ENCODE measurements at regions not wholly inside any gene's neighbourhood (a gene's known extent, or its start where the extent isn't known, plus 50 kb on each side); places are given as distances from the start of the nearest gene placed in this dataset.

DNA sequence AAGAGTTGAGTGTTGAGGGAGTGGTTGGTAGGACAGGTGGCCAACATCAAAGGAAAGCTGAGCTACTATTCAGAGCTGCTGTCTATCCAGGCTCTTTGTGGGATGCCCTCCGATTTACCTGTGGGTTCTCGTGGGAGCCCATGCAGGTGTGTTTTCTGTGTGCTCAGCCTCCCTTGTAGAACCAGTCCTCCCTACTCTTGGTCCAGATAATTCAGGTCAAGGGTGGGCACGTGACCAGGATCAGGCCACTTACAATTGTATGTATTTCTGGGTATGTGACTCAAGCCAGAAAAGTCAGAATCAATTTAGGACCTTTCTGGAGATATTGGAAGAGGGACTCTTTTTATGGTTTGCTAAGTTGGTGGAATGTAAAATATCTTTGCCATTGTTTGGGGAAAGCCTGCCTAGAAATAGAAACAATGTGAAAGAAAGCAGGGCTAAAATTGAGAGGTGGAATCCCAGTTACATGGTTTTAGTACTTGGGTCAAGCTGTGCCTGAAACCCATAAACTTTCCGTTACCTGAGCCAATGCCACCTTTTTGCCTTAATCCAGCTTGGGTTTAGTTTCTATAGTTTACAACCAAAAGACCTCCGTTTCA, 93.2 kb downstream of the PDCL3 start:
- DNase-seq (ENCODE audit: low spot score) = no peak
- intact Hi-C loops (cut with DNase I) = no loop called here

GRCh38 chr2:100658017-100658416, 95.2 kb downstream of the PDCL3 start:
- intact Hi-C loops (cut with DNase I) = no loop called here
- DNase-seq (ENCODE audit: low spot score) = no peak

GRCh38 chr2:100660851-100661584, 98.2 kb downstream of the PDCL3 start:
- no peak for DNase-seq (ENCODE audit: low spot score)
- intact Hi-C loops (cut with DNase I) = no loop called here

GRCh38 chr2:100662866-100663265, 100.1 kb downstream of the PDCL3 start:
- intact Hi-C loops (cut with DNase I) = no loop called here
- DNase-seq (ENCODE audit: low spot score) = no peak

DNA sequence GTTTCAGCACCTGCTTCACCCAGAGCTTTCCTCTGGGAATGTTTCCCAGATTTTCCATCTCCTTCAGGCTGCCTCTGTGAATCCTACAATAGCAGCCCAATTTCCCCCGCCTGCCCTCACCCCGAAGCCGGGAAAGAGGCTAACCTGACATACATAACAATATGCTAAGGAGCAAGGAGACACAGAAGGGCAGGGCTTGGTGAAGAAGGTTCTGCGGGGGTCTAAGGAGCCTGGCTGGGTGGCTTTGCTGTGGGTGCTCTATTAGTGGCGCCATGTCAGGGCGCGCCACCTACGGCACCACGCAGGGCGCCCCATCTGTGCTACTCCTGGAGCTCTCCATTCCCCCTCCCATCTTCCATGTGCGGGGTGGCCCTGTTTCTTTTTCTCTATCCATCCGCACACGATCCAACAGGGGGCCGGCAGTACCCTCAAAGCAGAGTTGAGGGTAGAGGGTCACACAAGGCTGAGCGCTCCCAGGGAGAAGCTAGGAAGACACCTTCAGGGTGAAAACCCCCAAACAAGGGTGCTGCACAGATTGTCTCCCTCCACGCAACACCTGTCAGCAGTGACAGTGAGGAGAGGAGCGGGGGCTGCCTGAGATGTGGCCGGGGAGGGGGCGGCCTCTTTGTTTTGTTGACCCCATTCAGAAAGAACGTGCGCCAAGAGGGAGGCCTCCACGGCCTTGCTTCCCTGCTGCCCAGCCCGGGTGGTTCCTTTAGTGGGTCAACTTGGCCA, 101.4 kb downstream of the PDCL3 start:
- intact Hi-C loops (cut with DNase I) = no loop called here
- DNase-seq (ENCODE audit: low spot score) = no peak

- intact Hi-C loops (cut with DNase I) = no loop called here
- DNase-seq (ENCODE audit: low spot score) = no peak
Observed at GRCh38 chr2:100664756-100665101, 101.9 kb downstream of the PDCL3 start.

GRCh38 chr2:100666996-100667395, 104.2 kb downstream of the PDCL3 start:
- intact Hi-C loops (cut with DNase I) = no loop called here
- DNase-seq (ENCODE audit: low spot score) = no peak

DNA sequence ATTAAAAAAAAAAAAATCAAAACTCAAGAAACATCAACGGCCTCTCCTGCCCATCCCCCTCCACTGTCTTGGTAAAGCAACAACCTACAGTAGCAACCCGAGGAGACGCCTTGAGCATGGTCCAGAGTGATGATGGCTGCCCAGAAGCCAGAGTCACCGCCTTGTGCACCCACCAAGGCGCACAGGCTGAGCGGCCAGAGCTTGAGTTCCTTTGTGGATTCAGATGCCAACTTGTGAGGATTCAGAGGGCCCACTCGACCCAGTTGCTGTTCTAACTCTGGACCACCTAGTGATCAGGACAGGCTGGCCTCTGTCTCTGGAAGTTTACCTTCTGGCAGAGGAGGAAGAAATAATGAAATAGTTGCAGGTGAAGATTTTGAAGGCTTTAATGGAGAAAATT, 105.0 kb downstream of the PDCL3 start:
- no peak for DNase-seq (ENCODE audit: low spot score)
- intact Hi-C loops (cut with DNase I) = no loop called here

- intact Hi-C loops (cut with DNase I) = no loop called here
Observed at GRCh38 chr2:100670232-100670631, 107.4 kb downstream of the PDCL3 start.

GRCh38 chr2:100673115-100673514, 110.3 kb downstream of the PDCL3 start:
- intact Hi-C loops (cut with DNase I) = no loop called here
- no peak for DNase-seq (ENCODE audit: low spot score)

More at GRCh38 chr2:100670232-100670631, 107.4 kb downstream of the PDCL3 start:
- DNase-seq (ENCODE audit: low spot score) = no peak

DNA sequence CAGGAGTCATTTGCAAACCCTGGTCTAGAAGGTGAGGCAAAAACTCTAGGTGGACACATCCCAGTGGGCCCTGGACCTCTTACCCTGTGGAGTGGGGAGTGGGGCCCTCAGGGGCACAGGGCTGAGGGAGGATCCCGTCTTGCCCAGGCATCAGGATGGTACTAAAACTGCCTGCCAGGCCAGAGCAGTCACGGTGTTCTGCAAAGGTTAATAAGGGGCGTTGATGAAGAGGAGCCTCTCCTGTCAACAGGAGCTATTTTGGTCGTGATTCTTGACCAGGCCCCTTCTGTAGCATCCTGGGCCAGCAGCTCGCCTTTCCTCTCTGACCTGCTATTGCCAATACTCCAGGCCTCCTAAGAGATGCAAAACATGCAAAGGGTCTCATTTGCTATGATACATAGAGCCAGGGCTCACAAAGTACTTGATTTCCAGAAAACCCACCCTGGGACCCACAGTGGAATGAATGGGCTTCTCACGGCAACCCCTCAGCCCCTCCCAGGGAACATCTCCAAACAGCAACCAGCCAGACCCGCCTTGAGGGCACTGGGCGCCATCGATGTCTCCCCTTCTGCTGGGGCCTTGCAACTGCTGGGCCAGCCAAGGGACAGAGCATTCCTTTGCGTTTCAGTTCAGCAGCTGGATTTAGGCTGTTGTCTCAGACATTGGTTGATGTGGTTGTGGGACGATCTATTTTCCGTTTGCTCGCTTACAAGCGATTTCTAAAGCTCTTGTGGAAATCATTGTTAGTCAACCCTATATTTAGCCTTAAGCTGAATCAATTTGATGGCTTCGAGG, 111.1 kb downstream of the PDCL3 start:
- DNase-seq (ENCODE audit: low spot score) = no peak
- intact Hi-C loops (cut with DNase I) = no loop called here

- intact Hi-C loops (cut with DNase I) = no loop called here
- no peak for DNase-seq (ENCODE audit: low spot score)
Observed at GRCh38 chr2:100674666-100675065, 111.9 kb downstream of the PDCL3 start.

DNA sequence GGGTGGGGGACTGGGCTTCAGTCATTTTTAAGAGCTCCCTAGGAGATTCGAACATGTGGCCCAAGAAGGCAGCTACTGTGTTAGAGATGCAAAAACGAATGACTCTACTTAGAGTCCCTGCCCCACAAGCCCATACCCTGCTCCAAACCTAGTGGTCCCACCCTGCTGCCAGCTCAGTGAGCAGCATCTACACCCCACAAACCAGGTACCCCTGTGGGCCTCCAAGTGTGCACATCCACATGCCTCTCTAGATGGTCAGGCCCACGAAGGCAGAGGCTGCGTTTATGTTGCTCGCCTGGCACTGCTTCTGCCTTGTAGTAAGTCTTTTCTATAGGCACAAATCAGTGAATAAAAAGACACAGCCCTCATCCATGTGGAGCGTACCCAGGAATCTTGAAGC, 112.6 kb downstream of the PDCL3 start:
- intact Hi-C loops (cut with DNase I) = no loop called here
- no peak for DNase-seq (ENCODE audit: low spot score)

DNA sequence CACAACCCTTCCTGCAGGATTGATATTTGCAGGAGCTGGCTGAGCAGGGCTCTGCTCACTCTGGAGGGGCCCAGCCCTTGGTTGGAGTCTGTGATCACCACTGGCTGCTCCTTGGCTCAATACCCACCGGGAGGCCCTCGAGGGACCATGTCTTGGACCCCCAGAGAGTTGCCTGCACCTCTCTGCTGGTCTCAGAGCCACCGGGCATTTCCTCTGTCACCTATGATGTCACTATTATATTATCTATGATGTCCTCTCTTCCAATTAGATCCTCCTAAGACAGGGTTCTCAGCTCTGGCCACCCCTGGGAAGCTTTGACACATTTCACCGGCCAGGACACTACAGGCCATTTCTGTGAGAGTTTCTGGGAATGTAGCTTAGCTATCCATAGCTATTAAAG, 113.1 kb downstream of the PDCL3 start:
- intact Hi-C loops (cut with DNase I) = no loop called here
- no peak for DNase-seq (ENCODE audit: low spot score)

DNA sequence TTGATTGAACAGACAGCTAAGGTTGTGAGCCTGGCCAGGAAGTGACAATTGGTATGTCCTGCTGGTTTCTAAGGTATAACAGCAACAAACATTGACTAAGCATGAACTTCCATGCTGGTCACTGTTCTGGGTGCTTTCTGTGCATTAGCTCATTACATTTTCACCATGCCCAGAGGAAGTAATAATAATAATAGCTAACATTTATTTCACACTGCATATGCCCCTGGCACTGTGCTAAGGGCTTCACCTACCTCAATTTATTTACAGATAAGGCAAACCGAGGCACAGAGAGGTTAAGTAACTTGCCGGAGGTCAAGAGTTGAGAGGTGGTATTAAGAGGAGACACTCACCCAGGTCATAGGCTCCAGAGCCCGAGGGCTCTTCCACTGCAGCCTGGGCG, 113.6 kb downstream of the PDCL3 start:
- no peak for DNase-seq (ENCODE audit: low spot score)
- intact Hi-C loops (cut with DNase I) = no loop called here

DNA sequence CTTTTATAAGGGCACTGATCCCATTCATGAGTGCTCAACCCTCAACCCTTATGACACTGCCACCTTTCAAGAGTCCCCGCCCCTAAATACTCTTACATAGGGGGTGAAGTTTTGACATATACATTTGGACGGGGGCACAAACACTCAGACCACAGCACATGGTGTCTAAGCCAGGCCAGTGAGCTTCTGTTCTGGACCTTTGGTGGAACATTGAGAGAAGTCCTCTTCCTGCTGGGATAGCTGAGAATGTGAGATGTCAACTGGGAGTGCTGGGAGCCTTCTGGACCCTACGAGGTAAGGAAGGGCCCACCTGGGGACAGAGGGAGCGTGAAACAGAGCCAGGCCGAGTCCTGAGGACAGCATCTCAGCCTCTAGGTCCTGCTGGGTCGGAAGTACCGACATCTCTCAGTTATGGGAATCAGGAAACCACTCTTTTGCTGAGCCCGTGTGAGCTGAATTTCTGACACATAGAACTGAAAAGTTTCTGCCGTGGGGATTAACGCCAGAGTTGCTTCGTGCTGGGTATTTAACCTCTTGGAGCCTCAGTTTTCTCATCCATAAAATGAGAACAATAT, 114.9 kb downstream of the PDCL3 start:
- DNase-seq (ENCODE audit: low spot score) = no peak
- intact Hi-C loops (cut with DNase I) = no loop called here

DNA sequence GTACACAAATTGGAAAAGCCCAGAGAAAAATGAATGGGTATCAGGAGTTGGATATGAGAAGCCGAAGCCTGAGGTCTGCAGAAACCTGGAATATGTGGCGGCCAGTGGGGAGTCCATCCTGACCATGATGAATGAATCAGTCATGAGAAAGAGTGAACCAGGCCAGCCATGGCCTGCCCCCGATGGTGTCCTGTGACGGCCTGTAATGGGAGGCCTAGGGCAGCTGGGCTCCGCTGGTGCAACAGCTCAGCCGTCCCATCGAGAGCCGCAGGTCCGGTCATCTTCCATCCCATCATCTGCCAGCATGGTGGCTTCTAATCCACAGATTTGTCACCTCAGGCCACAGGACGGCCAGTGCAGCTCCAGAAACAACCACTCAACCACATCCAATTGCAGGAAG, 116.4 kb downstream of the PDCL3 start:
- intact Hi-C loops (cut with DNase I) = no loop called here
- DNase-seq (ENCODE audit: low spot score) = no peak

DNA sequence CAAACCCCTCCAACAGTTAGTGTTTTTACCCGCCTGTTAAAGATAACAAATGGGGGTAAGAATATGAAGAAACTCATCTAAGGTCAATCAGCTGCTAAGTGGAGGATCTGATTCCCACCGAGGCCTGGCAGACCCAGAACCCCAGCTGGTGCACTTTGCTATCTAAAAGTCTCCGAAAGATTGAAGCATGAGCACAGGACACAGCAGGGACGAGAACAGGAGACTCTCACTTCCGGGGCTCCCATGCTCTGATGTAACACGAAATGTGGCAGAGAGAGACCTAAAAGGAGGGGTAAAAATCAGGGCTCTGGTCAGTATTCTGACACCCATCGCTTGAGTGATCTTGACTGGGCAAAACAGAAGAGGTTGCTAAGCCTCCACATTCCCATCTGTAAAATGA, 119.7 kb downstream of the PDCL3 start:
- no peak for DNase-seq (ENCODE audit: low spot score)
- intact Hi-C loops (cut with DNase I) = loop anchor here in 1 of 2 donors (10.0 kb wide), 1 partner anchor 58 kb away; no protein-coding TSS in a partner anchor

GRCh38 chr2:100683231-100683630, 120.4 kb downstream of the PDCL3 start:
- intact Hi-C loops (cut with DNase I) = loop anchor here in 1 of 2 donors (10.0 kb wide), 1 partner anchor 58 kb away; no protein-coding TSS in a partner anchor
- DNase-seq (ENCODE audit: low spot score) = no peak

GRCh38 chr2:100691846-100692245, 128.1 kb upstream of the NPAS2 start:
- intact Hi-C loops (cut with DNase I) = no loop called here
- DNase-seq (ENCODE audit: low spot score) = no peak

All from posterior vena cava (tissue), 2 donors.